OCI-LY1 (cell line): ENCODE measurements at regions not wholly inside any gene's neighbourhood (a gene's known extent, or its start where the extent isn't known, plus 50 kb on each side); places are given as distances from the start of the nearest gene placed in this dataset.

ENCODE experiments used
- CTCF ChIP-seq: fragments of 200-600 bp; sonication (generic), shearing (Covaris generic); IDR thresholded peaks from 2 replicates; pipeline ENCODE4 v1.5.1; 2017; ENCODE audit warnings: mild to moderate bottlenecking, antibody characterized with exemption, low read length, moderate library complexity, mixed read lengths
- EZH2 ChIP-seq: fragments of 200-600 bp; sonication (generic), shearing (Covaris generic); IDR thresholded peaks from 2 replicates; pipeline ENCODE4 v1.8.0; 2017; ENCODE audit warnings: borderline replicate concordance, mixed run types, mild to moderate bottlenecking, antibody characterized with exemption, low read length, moderate library complexity, mixed read lengths

GRCh38 chr10:20971901-20972300, 74.8 kb upstream of the NEBL start:
- no peak for TF ChIP-seq CTCF
- no peak for TF ChIP-seq EZH2
